T-cell (primary cell): ENCODE measurements at regions not wholly inside any gene's neighbourhood (a gene's known extent, or its start where the extent isn't known, plus 50 kb on each side); places are given as distances from the start of the nearest gene placed in this dataset.

Source experiments
- ATAC-seq, 4 experiments: fragments of 200-7000 bp in 3 of 4; fragments of 150-1000 bp in 1 of 4; cut with Tn5 transposase; replicated peaks in 1 of 4; 1 replicate in 3 of 4; 2 replicates in 1 of 4; pipeline ENCODE4 v1.10.0; 2021; ENCODE audit warnings: moderate library complexity in 3 of 4, mild to moderate bottlenecking in 2 of 4, moderate number of reproducible peaks in 1 of 4
- CTCF ChIA-PET, 2 donors: fragments of 300-600 bp; sonication (Branson Sonifier 250); formaldehyde crosslinking; loops; one replicate each; lab custom pipeline; 2022; ENCODE audit warnings: antibody characterized with exemption in 2 of 2; lab: Charles Lee
- POLR2A ChIA-PET, 2 donors: fragments of 300-600 bp; sonication (Branson Sonifier 250); formaldehyde crosslinking; loops; one replicate each; lab custom pipeline; 2022; ENCODE audit warnings: antibody characterized with exemption in 2 of 2; lab: Charles Lee
- DNase-seq, 35 experiments: peaks; one replicate each; pipeline versions ENCODE4 v3.0.0 to v3.0.0-alpha.2; 2013 to 2023
- H3K27ac ChIP-seq: one replicate; pipeline ENCODE4 v1.5.1; 2013; ENCODE audit warnings: low read length
- H3K27me3 ChIP-seq, 2 experiments: replicated peaks in 1 of 2; 1 replicate in 1 of 2; 2 replicates in 1 of 2; pipeline versions ENCODE4 v1.6.1 to v1.7.0; 2013; ENCODE audit warnings: low read length in 1 of 2, mixed read lengths in 1 of 2; ENCODE audit not compliant: control insufficient read depth in 2 of 2, insufficient read depth in 2 of 2; ENCODE audit errors: extremely low read depth in 1 of 2
- H3K36me3 ChIP-seq, 2 donors: 1 replicate in 1 of 2; 2 replicates in 1 of 2; pipeline versions ENCODE4 v1.6.1 to v1.7.0; 2013; ENCODE audit warnings: low read length in 1 of 2; ENCODE audit not compliant: control insufficient read depth in 2 of 2, insufficient read depth in 1 of 2; ENCODE audit errors: extremely low read depth in 1 of 2
- H3K4me1 ChIP-seq, 2 experiments: 1 replicate in 1 of 2; 2 replicates in 1 of 2; pipeline versions ENCODE4 v1.6.1 to v1.7.0; 2013; ENCODE audit warnings: low read length in 2 of 2, mixed read lengths in 1 of 2; ENCODE audit not compliant: insufficient read depth in 2 of 2, control insufficient read depth in 1 of 2; ENCODE audit errors: extremely low read depth in 1 of 2
- H3K4me3 ChIP-seq, 2 donors: 1 replicate in 1 of 2; 2 replicates in 1 of 2; pipeline versions ENCODE4 v1.5.1 to v1.7.0; 2013; ENCODE audit warnings: mild to moderate bottlenecking in 2 of 2, low read length in 1 of 2, moderate library complexity in 1 of 2; ENCODE audit not compliant: control insufficient read depth in 1 of 2; ENCODE audit errors: extremely low read depth in 1 of 2
- H3K9me3 ChIP-seq: 2 replicates; pipeline ENCODE4 v1.7.0; 2013
- H3K27ac Mint-ChIP-seq, 2 donors: one replicate each; pipeline ENCODE4 v1.8.0; 2020 to 2021; ENCODE audit warnings: mild to moderate bottlenecking in 2 of 2, mixed read lengths in 2 of 2
- H3K27me3 Mint-ChIP-seq, 2 donors: one replicate each; pipeline ENCODE4 v1.8.0; 2021 to 2022; ENCODE audit warnings: mixed read lengths in 2 of 2
- H3K36me3 Mint-ChIP-seq: one replicate; pipeline ENCODE4 v1.8.0; 2021; ENCODE audit warnings: mixed read lengths
- H3K4me1 Mint-ChIP-seq, 3 donors: one replicate each; pipeline ENCODE4 v1.8.0; 2020 to 2022; ENCODE audit warnings: mixed read lengths in 3 of 3, mild to moderate bottlenecking in 1 of 3
- H3K4me3 Mint-ChIP-seq, 3 donors: one replicate each; pipeline ENCODE4 v1.8.0; 2020 to 2022; ENCODE audit warnings: mild to moderate bottlenecking in 3 of 3, mixed read lengths in 3 of 3, moderate library complexity in 3 of 3
- H3K9me3 Mint-ChIP-seq, 3 donors: one replicate each; pipeline ENCODE4 v1.8.0; 2020 to 2022; ENCODE audit warnings: mixed read lengths in 3 of 3
- WGBS: methylation state at CpG from one replicate; pipeline ENCODE4 v1.1.5; 2013; ENCODE audit warnings: missing lambda C conversion rate; ENCODE audit not compliant: insufficient coverage; 5-methylcytosine and 5-hydroxymethylcytosine counted together

DNA sequence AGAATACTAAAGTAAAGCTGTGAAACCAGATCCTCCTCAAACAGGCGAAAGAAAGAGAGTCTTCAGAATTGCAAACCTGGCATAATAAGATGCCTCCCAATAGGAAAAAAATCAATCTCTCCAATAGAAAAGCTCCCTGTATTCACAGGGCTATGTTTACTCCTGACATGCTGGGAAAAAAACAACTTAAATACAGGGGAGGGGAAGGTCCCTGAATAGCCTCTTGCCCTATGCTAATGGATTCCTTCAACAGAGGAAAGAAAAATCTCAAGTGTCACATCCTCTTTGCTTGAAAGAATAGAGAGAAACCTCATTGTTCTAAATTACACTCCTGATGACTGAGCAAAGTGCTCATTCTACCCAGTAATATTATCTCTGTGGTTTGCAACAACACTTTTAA lies 1271.1 kb upstream of the PRR20A start:
- no CpG with 5 or more reads among the region's 1 CpG for WGBS
- ChIA-PET CTCF (no interaction called here), POLR2A (no interaction called here)
- Histone ChIP-seq H3K36me3 (no peaks in the 10 kb centered on the region), H3K27me3 (no peaks in the 10 kb centered on the region), H3K27ac (no peak overlapping the region), H3K9me3 (peaks cover 6% of the 10 kb centered on the region), H3K4me3 (no peak overlapping the region), H3K4me1 (no peaks in the 10 kb centered on the region)
- H3K27me3 Mint-ChIP-seq: no peaks in the 10 kb centered on the region
- no peak overlapping the region for H3K4me3 Mint-ChIP-seq
- H3K9me3 Mint-ChIP-seq: peaks cover 19 to 39% (median 24%) of the 10 kb centered on the region in 3 donors
- ATAC-seq: no peak
- H3K36me3 Mint-ChIP-seq: no peaks in the 10 kb centered on the region
- DNase-seq: no peak
- H3K4me1 Mint-ChIP-seq: no peaks in the 10 kb centered on the region
- H3K27ac Mint-ChIP-seq: no peak overlapping the region

DNA sequence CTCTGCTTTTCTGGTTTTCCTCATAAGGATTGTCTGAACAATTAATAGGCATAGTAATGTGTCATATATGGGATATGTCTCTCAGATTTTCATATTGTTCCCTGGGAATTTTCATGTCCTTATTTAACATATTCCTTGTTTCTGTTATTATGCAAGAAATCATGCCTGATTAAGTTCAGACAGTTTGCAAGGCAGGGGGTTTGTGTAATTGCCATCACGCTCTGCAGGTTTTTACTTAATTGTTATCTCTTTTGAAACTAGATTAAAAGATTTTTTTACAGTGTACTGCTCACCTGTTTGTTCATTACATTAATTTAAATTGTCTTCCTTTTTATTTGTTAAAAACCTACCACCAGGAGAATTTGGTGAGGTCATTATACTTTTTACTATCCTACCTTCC lies 1253.2 kb upstream of the PRR20A start:
- ChIA-PET CTCF (no interaction called here), POLR2A (no interaction called here)
- no peaks in the 10 kb centered on the region for H3K4me1 ChIP-seq
- H3K27ac ChIP-seq: no peak overlapping the region
- H3K36me3 ChIP-seq: no peaks in the 10 kb centered on the region
- no peak overlapping the region for H3K4me3 Mint-ChIP-seq
- H3K27me3 ChIP-seq: no peaks in the 10 kb centered on the region
- no CpG with 5 or more reads among the region's 1 CpG for WGBS
- no peaks in the 10 kb centered on the region for H3K27me3 Mint-ChIP-seq
- no peak overlapping the region for H3K4me3 ChIP-seq
- H3K9me3 ChIP-seq: peaks cover 3% of the 10 kb centered on the region
- DNase-seq (no peak), ATAC-seq (no peak)
- H3K9me3 Mint-ChIP-seq: peaks cover 4 to 26% (median 21%) of the 10 kb centered on the region in 3 donors
- no peak overlapping the region for H3K27ac Mint-ChIP-seq
- no peaks in the 10 kb centered on the region for H3K4me1 Mint-ChIP-seq
- H3K36me3 Mint-ChIP-seq: no peaks in the 10 kb centered on the region

DNA sequence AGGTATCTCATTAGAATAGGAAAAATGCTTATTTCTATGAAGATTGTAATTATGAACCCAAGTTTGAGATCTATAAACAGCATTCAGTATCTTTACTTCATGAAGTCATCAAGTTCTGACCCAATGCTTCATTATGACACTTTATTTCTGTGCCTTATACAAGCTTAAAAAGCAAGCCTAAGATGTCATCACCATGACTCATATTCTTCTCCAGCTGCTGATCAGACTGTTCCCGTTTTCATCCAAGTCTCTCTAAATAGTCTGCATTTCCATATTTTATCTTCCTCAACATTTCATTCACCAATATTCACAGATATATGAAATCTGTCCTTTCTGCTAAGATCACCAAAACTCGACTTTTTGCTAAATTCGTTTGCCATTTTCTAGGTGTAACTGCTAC lies 1247.2 kb upstream of the PRR20A start:
- Histone ChIP-seq H3K4me3 (no peak overlapping the region), H3K4me1 (no peaks in the 10 kb centered on the region), H3K27ac (no peak overlapping the region), H3K36me3 (no peaks in the 10 kb centered on the region), H3K9me3 (no peaks in the 10 kb centered on the region), H3K27me3 (no peaks in the 10 kb centered on the region)
- WGBS: 57% methylated on average over 1 of the region's 3 CpGs
- no peaks in the 10 kb centered on the region for H3K4me1 Mint-ChIP-seq
- CTCF ChIA-PET: no interaction called here
- H3K9me3 Mint-ChIP-seq: peaks cover 8 to 25% (median 24%) of the 10 kb centered on the region in 3 donors
- no peak overlapping the region for H3K27ac Mint-ChIP-seq
- POLR2A ChIA-PET: no interaction called here
- H3K27me3 Mint-ChIP-seq: no peaks in the 10 kb centered on the region
- no peaks in the 10 kb centered on the region for H3K36me3 Mint-ChIP-seq
- DNase-seq: no peak
- H3K4me3 Mint-ChIP-seq: no peak overlapping the region
- no peak for ATAC-seq

DNA sequence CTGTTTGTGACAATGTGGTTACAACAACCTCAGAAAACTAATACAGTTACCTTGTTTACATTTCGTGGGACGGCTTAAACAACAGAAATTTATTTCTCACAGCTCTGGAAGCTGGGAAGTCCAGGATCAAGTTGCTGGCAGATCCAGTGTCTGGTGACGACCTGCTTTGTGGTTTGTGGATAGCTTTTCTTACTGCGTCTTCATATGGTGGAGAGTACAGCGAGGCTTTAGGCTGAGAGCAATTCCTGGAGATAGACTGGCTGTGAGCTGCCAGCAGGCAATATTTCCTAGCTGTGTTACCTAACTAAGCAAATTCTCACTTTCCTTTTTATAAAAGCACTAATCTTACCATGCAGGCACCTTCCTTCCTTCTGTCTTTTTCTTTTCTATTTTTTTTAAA lies 1203.5 kb upstream of the PRR20A start:
- H3K27ac ChIP-seq: no peak overlapping the region
- POLR2A ChIA-PET: no interaction called here
- H3K4me1 ChIP-seq: no peaks in the 10 kb centered on the region
- peaks cover 17 to 36% (median 21%) of the 10 kb centered on the region in 3 donors for H3K9me3 Mint-ChIP-seq
- no peak for DNase-seq
- no peak overlapping the region for H3K4me3 Mint-ChIP-seq
- H3K4me3 ChIP-seq: no peak overlapping the region
- H3K36me3 Mint-ChIP-seq: no peaks in the 10 kb centered on the region
- no peak for ATAC-seq
- no CpG with 5 or more reads among the region's 5 CpGs for WGBS
- no peaks in the 10 kb centered on the region for H3K27me3 Mint-ChIP-seq
- no peaks in the 10 kb centered on the region for H3K36me3 ChIP-seq
- CTCF ChIA-PET: no interaction called here
- H3K9me3 ChIP-seq: no peaks in the 10 kb centered on the region
- no peaks in the 10 kb centered on the region for H3K4me1 Mint-ChIP-seq
- no peak overlapping the region for H3K27ac Mint-ChIP-seq
- no peaks in the 10 kb centered on the region for H3K27me3 ChIP-seq

DNA sequence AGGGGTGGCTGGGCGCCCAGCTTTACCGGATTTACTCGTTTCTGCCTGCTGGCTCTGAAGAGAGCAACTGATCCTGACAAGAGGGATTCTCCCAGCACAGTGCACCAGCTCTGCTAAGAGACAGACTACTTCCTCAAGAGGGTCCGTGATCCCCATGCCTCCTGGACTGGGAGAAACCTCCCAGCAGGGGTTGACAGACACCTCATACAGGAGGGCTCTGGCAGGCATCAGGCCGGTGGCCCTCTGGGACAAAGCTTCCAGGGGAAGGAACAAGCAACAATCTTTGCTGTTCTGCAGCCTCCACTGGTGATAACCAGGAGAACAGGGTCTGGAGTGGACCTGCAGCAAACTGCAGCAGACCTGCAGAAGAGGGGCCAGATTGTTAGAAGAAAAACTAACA lies 1192.5 kb upstream of the PRR20A start:
- POLR2A ChIA-PET: no interaction called here

DNA sequence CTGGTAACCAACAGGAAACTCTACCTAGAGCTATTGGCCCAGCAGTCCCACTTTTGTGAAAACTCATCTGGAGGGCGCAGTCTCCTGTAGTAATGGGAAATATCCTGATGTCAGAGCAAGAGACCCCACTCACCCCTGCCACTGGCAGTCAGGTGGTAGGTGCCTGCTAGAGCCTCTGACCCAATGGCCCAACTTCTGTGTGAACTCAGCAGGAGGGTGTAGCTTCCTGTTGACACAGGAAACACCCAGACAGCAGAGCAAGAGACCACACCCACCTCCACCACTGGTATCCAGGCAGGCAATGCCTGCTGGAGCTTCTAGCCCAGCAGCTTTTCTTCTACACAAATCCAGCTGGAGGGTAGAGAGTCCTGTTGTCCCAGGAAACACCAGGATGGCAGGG lies 1176.8 kb upstream of the PRR20A start:
- ATAC-seq (no peak), DNase-seq (no peak)
- Mint-ChIP-seq H3K4me3 (no peak overlapping the region), H3K4me1 (no peaks in the 10 kb centered on the region), H3K27ac (no peak overlapping the region), H3K27me3 (no peaks in the 10 kb centered on the region), H3K9me3 (peaks cover 11 to 46% (median 26%) of the 10 kb centered on the region in 3 donors), H3K36me3 (no peaks in the 10 kb centered on the region)
- H3K9me3 ChIP-seq: no peaks in the 10 kb centered on the region
- no peaks in the 10 kb centered on the region for H3K4me1 ChIP-seq
- no CpG with 5 or more reads among the region's 1 CpG for WGBS
- POLR2A ChIA-PET: no interaction called here
- no peaks in the 10 kb centered on the region for H3K27me3 ChIP-seq
- no peak overlapping the region for H3K4me3 ChIP-seq
- H3K27ac ChIP-seq: no peak overlapping the region
- H3K36me3 ChIP-seq: no peaks in the 10 kb centered on the region
- CTCF ChIA-PET: no interaction called here

More for the DNA sequence above, 1192.5 kb upstream of the PRR20A start:
- no peak for DNase-seq
- Mint-ChIP-seq H3K36me3 (no peaks in the 10 kb centered on the region), H3K27ac (no peak overlapping the region), H3K4me1 (no peaks in the 10 kb centered on the region), H3K4me3 (no peak overlapping the region), H3K9me3 (peaks cover 12 to 34% (median 19%) of the 10 kb centered on the region in 3 donors), H3K27me3 (no peaks in the 10 kb centered on the region)
- no peak for ATAC-seq
- CTCF ChIA-PET: no interaction called here
- H3K27ac ChIP-seq: no peak overlapping the region
- no peaks in the 10 kb centered on the region for H3K27me3 ChIP-seq
- no peaks in the 10 kb centered on the region for H3K36me3 ChIP-seq
- H3K4me1 ChIP-seq: no peaks in the 10 kb centered on the region
- WGBS: 79% methylated on average over 5 of the region's 5 CpGs
- H3K9me3 ChIP-seq: peaks cover 5% of the 10 kb centered on the region
- no peak overlapping the region for H3K4me3 ChIP-seq

DNA sequence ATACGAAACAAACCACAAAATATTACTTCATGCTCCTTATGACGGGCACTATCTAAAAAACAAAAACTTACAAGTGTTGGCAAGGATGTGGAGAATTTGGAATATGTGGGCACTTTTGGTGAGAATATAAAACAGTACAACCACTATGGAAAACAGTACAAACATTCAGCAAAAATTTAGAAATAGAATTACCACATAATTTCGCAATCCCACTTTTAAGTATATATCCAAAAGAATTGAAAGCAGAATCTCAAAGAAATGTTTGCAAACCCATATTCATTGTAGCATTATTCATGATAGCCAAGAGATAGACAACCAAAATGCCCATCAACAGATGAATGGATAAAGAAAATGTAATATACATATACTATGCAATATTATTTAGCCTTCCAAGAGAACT lies 1173.7 kb upstream of the PRR20A start:
- peaks cover 6 to 47% (median 13%) of the 10 kb centered on the region in 3 donors for H3K9me3 Mint-ChIP-seq
- no peaks in the 10 kb centered on the region for H3K4me1 Mint-ChIP-seq
- Histone ChIP-seq H3K27ac (no peak overlapping the region), H3K36me3 (no peaks in the 10 kb centered on the region), H3K27me3 (no peaks in the 10 kb centered on the region), H3K9me3 (no peaks in the 10 kb centered on the region), H3K4me1 (no peaks in the 10 kb centered on the region), H3K4me3 (no peak overlapping the region)
- no peak overlapping the region for H3K27ac Mint-ChIP-seq
- ChIA-PET POLR2A (no interaction called here), CTCF (no interaction called here)
- no peak overlapping the region for H3K4me3 Mint-ChIP-seq
- WGBS: no CpG with 5 or more reads among the region's 3 CpGs
- DNase-seq: no peak
- H3K27me3 Mint-ChIP-seq: no peaks in the 10 kb centered on the region
- H3K36me3 Mint-ChIP-seq: no peaks in the 10 kb centered on the region
- ATAC-seq: no peak
